H1 (cell line): ENCODE measurements at regions not wholly inside any gene's neighbourhood (a gene's known extent, or its start where the extent isn't known, plus 50 kb on each side); places are given as distances from the start of the nearest gene placed in this dataset.

Source experiments
- CTCF ChIA-PET: fragments of 300-600 bp; sonication (Branson Sonifier 250); formaldehyde crosslinking; loops from one replicate; lab custom pipeline; 2021; ENCODE audit not compliant: partially characterized antibody; lab: Charles Lee
- POLR2A ChIA-PET: fragments of 300-600 bp; sonication (Branson Sonifier 250); formaldehyde crosslinking; loops from one replicate; lab custom pipeline; 2021; ENCODE audit warnings: inconsistent platforms; ENCODE audit not compliant: partially characterized antibody; lab: Charles Lee
- DNase-seq, 2 experiments: peaks; one replicate each; pipeline versions ENCODE4 v3.0.0 to v3.0.0-alpha.2; 2010 to 2022; ENCODE audit warnings: low spot score in 2 of 2, low read depth in 1 of 2, mixed read lengths in 1 of 2
- FAIRE-seq: peaks from 2 replicates; lab custom pipeline; 2011; peaks lifted over from hg19 to GRCh38; lab: Jason Lieb, UNC
- H2AFZ ChIP-seq: 2 replicates; pipeline ENCODE4 v1.8.1; 2012; ENCODE audit warnings: low read length, inconsistent platforms
- H2AK5ac ChIP-seq: 2 replicates; pipeline ENCODE4 v1.6.1; 2013; ENCODE audit warnings: low read depth, low read length
- H2BK120ac ChIP-seq: replicated peaks from 2 replicates; pipeline ENCODE3; 2013; ENCODE audit warnings: low read depth, low read length, inconsistent platforms
- H2BK12ac ChIP-seq: 2 replicates; pipeline ENCODE4 v1.6.1; 2013; ENCODE audit warnings: low read depth, low read length
- H2BK15ac ChIP-seq: 2 replicates; pipeline ENCODE4 v1.6.1; 2013; ENCODE audit warnings: low read length
- H2BK20ac ChIP-seq: 2 replicates; pipeline ENCODE4 v1.6.1; 2013; ENCODE audit warnings: low read length
- H2BK5ac ChIP-seq: 2 replicates; pipeline ENCODE4 v1.6.1; 2013; ENCODE audit warnings: low read depth, low read length
- H3K14ac ChIP-seq: 2 replicates; pipeline ENCODE4 v1.6.1; 2013; ENCODE audit warnings: inconsistent platforms; ENCODE audit not compliant: insufficient read length
- H3K18ac ChIP-seq: 2 replicates; pipeline ENCODE4 v1.6.1; 2013; ENCODE audit warnings: low read length; ENCODE audit errors: extremely low read depth
- H3K23ac ChIP-seq: 2 replicates; pipeline ENCODE4 v1.6.1; 2013; ENCODE audit warnings: inconsistent platforms; ENCODE audit not compliant: insufficient read length
- H3K23me2 ChIP-seq: 2 replicates; pipeline ENCODE4 v1.6.1; 2013; ENCODE audit warnings: low read depth, low read length
- H3K27ac ChIP-seq: 2 replicates; pipeline ENCODE4 v1.6.1; 2011; ENCODE audit warnings: low read depth, low read length, inconsistent platforms
- H3K27me3 ChIP-seq, 4 experiments: replicated peaks in 1 of 4; 1 replicate in 1 of 4; 2 replicates in 3 of 4; pipeline versions ENCODE4 v1.6.1 to v1.8.1; 2011 to 2013; ENCODE audit warnings: low read length in 3 of 4, mild to moderate bottlenecking in 3 of 4, inconsistent platforms in 2 of 4, mixed read lengths in 2 of 4, moderate library complexity in 1 of 4; ENCODE audit not compliant: control insufficient read depth in 3 of 4, insufficient read depth in 3 of 4; ENCODE audit errors: extremely low read depth in 1 of 4
- H3K36me3 ChIP-seq, 4 experiments: 2 replicates each; pipeline versions ENCODE4 v1.6.1 to v1.8.1; 2011 to 2013; ENCODE audit warnings: mild to moderate bottlenecking in 4 of 4, low read length in 3 of 4, moderate library complexity in 2 of 4, control low read depth in 1 of 4, inconsistent platforms in 1 of 4; ENCODE audit not compliant: insufficient read depth in 4 of 4, control insufficient read depth in 2 of 4
- H3K4ac ChIP-seq: replicated peaks from 2 replicates; pipeline ENCODE3; 2013; ENCODE audit warnings: low read length, low read depth, mixed read lengths, inconsistent platforms; ENCODE audit not compliant: insufficient read length
- H3K4me1 ChIP-seq, 4 experiments: replicated peaks in 1 of 4; 1 replicate in 1 of 4; 2 replicates in 3 of 4; pipeline versions ENCODE4 v1.6.1 to v1.8.1; 2011 to 2013; ENCODE audit warnings: low read length in 3 of 4, inconsistent platforms in 2 of 4, mixed read lengths in 1 of 4; ENCODE audit not compliant: insufficient read depth in 4 of 4, control insufficient read depth in 3 of 4
- H3K4me2 ChIP-seq, 2 experiments: 2 replicates each; pipeline versions ENCODE4 v1.6.1 to v1.8.1; 2011 to 2013; ENCODE audit warnings: low read depth in 2 of 2, low read length in 2 of 2, control low read depth in 1 of 2, inconsistent platforms in 1 of 2, mild to moderate bottlenecking in 1 of 2; ENCODE audit not compliant: insufficient read depth in 1 of 2
- H3K4me3 ChIP-seq, 4 experiments: fragments of 200-600, 300-600 bp in 1 of 4; sonication (generic), shearing (Covaris generic), sonication (Bioruptor Twin) in 1 of 4; 2 replicates each; pipeline versions ENCODE4 v1.5.1 to v1.8.1; 2011 to 2016; ENCODE audit warnings: low read length in 4 of 4, low read depth in 3 of 4, control low read depth in 2 of 4, inconsistent platforms in 2 of 4, mild to moderate bottlenecking in 2 of 4, mixed read lengths in 1 of 4, moderate library complexity in 1 of 4; ENCODE audit not compliant: insufficient read depth in 2 of 4; ENCODE audit errors: extremely low read depth in 1 of 4
- H3K56ac ChIP-seq: replicated peaks from 2 replicates; pipeline ENCODE3; 2013; ENCODE audit warnings: low read depth, mild to moderate bottlenecking, mixed read lengths, low read length, inconsistent platforms; ENCODE audit not compliant: insufficient read length
- H3K79me1 ChIP-seq: 2 replicates; pipeline ENCODE4 v1.6.1; 2013; ENCODE audit warnings: low read depth, low read length, control low read depth
- H3K79me2 ChIP-seq, 2 experiments: 2 replicates each; pipeline versions ENCODE4 v1.6.1 to v1.8.1; 2012 to 2013; ENCODE audit warnings: low read length in 2 of 2, mild to moderate bottlenecking in 2 of 2, inconsistent platforms in 1 of 2; ENCODE audit not compliant: insufficient read depth in 2 of 2, control insufficient read depth in 1 of 2
- H3K9ac ChIP-seq, 4 experiments: replicated peaks in 1 of 4; 1 replicate in 1 of 4; 2 replicates in 3 of 4; pipeline versions ENCODE4 v1.6.1 to v1.8.1; 2011 to 2013; ENCODE audit warnings: low read depth in 3 of 4, low read length in 3 of 4, control low read depth in 2 of 4, mild to moderate bottlenecking in 2 of 4, moderate library complexity in 2 of 4, inconsistent platforms in 1 of 4; ENCODE audit errors: extremely low read depth in 1 of 4
- H3K9me3 ChIP-seq, 2 experiments: 2 replicates each; pipeline versions ENCODE4 v1.6.1 to v1.8.1; 2012 to 2013; ENCODE audit warnings: mild to moderate bottlenecking in 2 of 2, moderate library complexity in 2 of 2, control low read depth in 1 of 2, inconsistent platforms in 1 of 2, low read depth in 1 of 2, low read length in 1 of 2, mixed read lengths in 1 of 2; ENCODE audit not compliant: insufficient read depth in 2 of 2
- H4K20me1 ChIP-seq, 2 experiments: replicated peaks in 1 of 2; 2 replicates each; pipeline versions ENCODE3 to v1.8.1; 2011 to 2013; ENCODE audit warnings: inconsistent platforms in 2 of 2, low read length in 2 of 2, mild to moderate bottlenecking in 1 of 2; ENCODE audit not compliant: insufficient read depth in 2 of 2, control insufficient read depth in 1 of 2
- H4K5ac ChIP-seq: 2 replicates; pipeline ENCODE4 v1.6.1; 2013; ENCODE audit warnings: low read length, low read depth, mixed read lengths, inconsistent platforms; ENCODE audit not compliant: insufficient read length
- H4K8ac ChIP-seq: 2 replicates; pipeline ENCODE4 v1.8.0; 2013; ENCODE audit warnings: mild to moderate bottlenecking, moderate library complexity, low read length, inconsistent platforms; ENCODE audit not compliant: insufficient read depth; ENCODE audit errors: extremely low read depth
- H4K91ac ChIP-seq: replicated peaks from 2 replicates; pipeline ENCODE3; 2013; ENCODE audit warnings: low read length, mixed read lengths, inconsistent platforms; ENCODE audit not compliant: insufficient read length
- CEBPB ChIP-seq: IDR thresholded peaks from 2 replicates; pipeline ENCODE4 v1.6.1; 2012; ENCODE audit warnings: low read depth, low read length
- E2F6 ChIP-seq: IDR thresholded peaks from 2 replicates; pipeline ENCODE4 v1.6.1; 2012; ENCODE audit warnings: inconsistent platforms
- KDM1A ChIP-seq: fragments of 200-600, 300-600 bp; sonication (generic); IDR thresholded peaks from 2 replicates; pipeline ENCODE4 v1.7.1; 2016; ENCODE audit warnings: mild to moderate bottlenecking, low read length, borderline replicate concordance
- MAFK ChIP-seq: IDR thresholded peaks from 2 replicates; pipeline ENCODE4 v1.6.1; 2012; ENCODE audit warnings: low read depth, mild to moderate bottlenecking, improper control_type of control experiment, low read length
- NANOG ChIP-seq: IDR thresholded peaks from 2 replicates; pipeline ENCODE4 v1.6.1; 2011; ENCODE audit warnings: low read length, low read depth, mild to moderate bottlenecking, inconsistent platforms; ENCODE audit not compliant: insufficient read depth, poor library complexity, severe bottlenecking
- POU5F1 ChIP-seq: IDR thresholded peaks from 2 replicates; pipeline ENCODE4 v1.6.1; 2011; ENCODE audit warnings: low read depth, mild to moderate bottlenecking, low read length, moderate library complexity
- SIX5 ChIP-seq: IDR thresholded peaks from 2 replicates; pipeline ENCODE4 v1.6.1; 2011; ENCODE audit warnings: mild to moderate bottlenecking, low read depth, low read length
- SP4 ChIP-seq: IDR thresholded peaks from 2 replicates; pipeline ENCODE4 v1.6.1; 2012; ENCODE audit warnings: low read length, inconsistent platforms
- TBP ChIP-seq: IDR thresholded peaks from 2 replicates; pipeline ENCODE4 v1.6.1; 2011; ENCODE audit warnings: low read depth, low read length, improper control_type of control experiment
- TCF12 ChIP-seq: IDR thresholded peaks from 2 replicates; pipeline ENCODE4 v1.6.1; 2011; ENCODE audit warnings: low read depth, mild to moderate bottlenecking, low read length
- WGBS, 2 experiments: shearing (Covaris generic) in 1 of 2; methylation state at CpG; one replicate each; pipeline versions ENCODE4 v1.1.6 to v1.1.7; 2013 to 2015; ENCODE audit warnings: low lambda C conversion rate in 2 of 2, mixed read lengths in 2 of 2, inconsistent platforms in 1 of 2, low coverage in 1 of 2, missing lambda C conversion rate in 1 of 2; ENCODE audit not compliant: insufficient replicate concordance in 2 of 2, insufficient coverage in 1 of 2, insufficient read length in 1 of 2; ENCODE audit errors: extremely low coverage in 1 of 2, missing lambda C conversion rate in 1 of 2; 5-methylcytosine and 5-hydroxymethylcytosine counted together

GRCh38 chr11:28466506-28466905 lies 358.3 kb downstream of the METTL15 start:
- no peak overlapping the region for H4K5ac ChIP-seq
- no peak overlapping the region for H3K9ac ChIP-seq
- H3K27me3 ChIP-seq, result no peaks in the 10 kb centered on the region
- H3K4me3 ChIP-seq, result no peak overlapping the region
- no peak overlapping the region for H2BK12ac ChIP-seq
- no peaks in the 10 kb centered on the region for H3K36me3 ChIP-seq
- H3K56ac ChIP-seq, result no peak overlapping the region
- H2BK15ac ChIP-seq, result no peak overlapping the region
- no peak overlapping the region for H3K4me2 ChIP-seq
- CTCF ChIA-PET, result interaction anchor here (1.0 to 1.1 kb wide), 2 partner anchors 13 to 39 kb away, joined by 4 to 6 read pairs; no protein-coding TSS in a partner anchor
- H2BK5ac ChIP-seq, result no peak overlapping the region
- H2AK5ac ChIP-seq, result no peak overlapping the region
- DNase-seq, result no peak
- H3K9me3 ChIP-seq, result no peaks in the 10 kb centered on the region
- TF ChIP-seq NANOG (no peak), CEBPB (no peak), KDM1A (no peak), TCF12 (no peak), MAFK (no peak), POU5F1 (no peak), E2F6 (no peak), SIX5 (no peak), TBP (no peak), SP4 (no peak)
- TF ChIP-seq, all 59 proteins: peak for 0
- WGBS, 2 experiments, result 96% methylated on average over 7 of the region's 7 CpGs; no CpG with 5 or more reads in 1 of the 2 experiments
- Histone ChIP-seq H2BK20ac (no peak overlapping the region), H4K8ac (no peak overlapping the region), H4K20me1 (no peaks in the 10 kb centered on the region), H3K4ac (no peak overlapping the region), H3K14ac (no peak overlapping the region), H3K79me1 (no peaks in the 10 kb centered on the region), H3K23ac (no peak overlapping the region), H3K23me2 (no peaks in the 10 kb centered on the region), H2BK120ac (no peak overlapping the region), H3K4me1 (no peaks in the 10 kb centered on the region), H3K79me2 (no peaks in the 10 kb centered on the region), H3K27ac (no peak overlapping the region), H4K91ac (no peak overlapping the region), H2AFZ (no peak overlapping the region), H3K18ac (no peak overlapping the region)
- no peak for FAIRE-seq
- POLR2A ChIA-PET, result no interaction called here
